DND-41 (cell line): ENCODE measurements at regions not wholly inside any gene's neighbourhood (a gene's known extent, or its start where the extent isn't known, plus 50 kb on each side); places are given as distances from the start of the nearest gene placed in this dataset.

Experiments used
- ATAC-seq: fragments of 200-7000 bp; cut with Tn5 transposase; 3 replicates; pipeline ENCODE4 v1.9.1; 2021; ENCODE audit warnings: low read depth; ENCODE audit not compliant: insufficient read depth
- DNase-seq: peaks from one replicate; pipeline ENCODE4 v3.0.0-alpha.2; 2020
- H2AFZ ChIP-seq: 2 replicates; pipeline ENCODE4 v1.6.0; 2012; ENCODE audit warnings: low read depth, low read length
- H3K27ac ChIP-seq: 2 replicates; pipeline ENCODE4 v1.5.1; 2012; ENCODE audit warnings: low read length, inconsistent platforms
- H3K27me3 ChIP-seq: fragments of 200-600 bp; sonication (generic); 2 replicates; pipeline ENCODE4 v1.6.0; 2012; ENCODE audit warnings: low read length, mild to moderate bottlenecking, inconsistent platforms; ENCODE audit not compliant: insufficient read depth, poor library complexity
- H3K36me3 ChIP-seq: 2 replicates; pipeline ENCODE4 v1.5.1; 2012; ENCODE audit warnings: low read length, inconsistent platforms; ENCODE audit not compliant: insufficient read depth
- H3K4me1 ChIP-seq: 2 replicates; pipeline ENCODE4 v1.5.1; 2012; ENCODE audit warnings: mild to moderate bottlenecking, low read length; ENCODE audit not compliant: insufficient read depth
- H3K4me2 ChIP-seq: 2 replicates; pipeline ENCODE4 v1.6.0; 2012; ENCODE audit warnings: mild to moderate bottlenecking, moderate library complexity, low read length, inconsistent platforms; ENCODE audit not compliant: insufficient read depth
- H3K4me3 ChIP-seq, 2 experiments: fragments of 200-600 bp in 1 of 2; shearing (Covaris generic) in 1 of 2; 2 replicates each; pipeline ENCODE4 v1.5.1; 2012 to 2016; ENCODE audit warnings: inconsistent platforms in 2 of 2, low read length in 2 of 2, mild to moderate bottlenecking in 2 of 2, low read depth in 1 of 2, moderate library complexity in 1 of 2
- H3K79me2 ChIP-seq: 2 replicates; pipeline ENCODE4 v1.6.0; 2012; ENCODE audit warnings: low read length, inconsistent platforms; ENCODE audit not compliant: insufficient read depth
- H3K9ac ChIP-seq: 2 replicates; pipeline ENCODE4 v1.6.0; 2012; ENCODE audit warnings: low read depth, mild to moderate bottlenecking, inconsistent platforms, low read length, moderate library complexity
- H3K9me3 ChIP-seq: 2 replicates; pipeline ENCODE4 v1.5.1; 2012; ENCODE audit warnings: low read length, moderate library complexity, mild to moderate bottlenecking, inconsistent platforms; ENCODE audit not compliant: insufficient read depth, severe bottlenecking
- H4K20me1 ChIP-seq: 2 replicates; pipeline ENCODE4 v1.6.0; 2012; ENCODE audit warnings: low read length; ENCODE audit not compliant: insufficient read depth
- EZH2 ChIP-seq: IDR thresholded peaks from 3 replicates; pipeline ENCODE4 v1.6.1; 2012; ENCODE audit warnings: borderline replicate concordance, low read depth, mild to moderate bottlenecking, moderate library complexity, low read length, inconsistent platforms; ENCODE audit not compliant: severe bottlenecking
- TF ChIP-seq, protein P1 (sequence below): IDR thresholded peaks from 2 replicates; pipeline ENCODE4 v1.5.1; 2012; ENCODE audit warnings: borderline replicate concordance, low read length, moderate library complexity, mild to moderate bottlenecking; ENCODE audit not compliant: poor library complexity, severe bottlenecking; ENCODE audit errors: extremely low read depth

DNA sequence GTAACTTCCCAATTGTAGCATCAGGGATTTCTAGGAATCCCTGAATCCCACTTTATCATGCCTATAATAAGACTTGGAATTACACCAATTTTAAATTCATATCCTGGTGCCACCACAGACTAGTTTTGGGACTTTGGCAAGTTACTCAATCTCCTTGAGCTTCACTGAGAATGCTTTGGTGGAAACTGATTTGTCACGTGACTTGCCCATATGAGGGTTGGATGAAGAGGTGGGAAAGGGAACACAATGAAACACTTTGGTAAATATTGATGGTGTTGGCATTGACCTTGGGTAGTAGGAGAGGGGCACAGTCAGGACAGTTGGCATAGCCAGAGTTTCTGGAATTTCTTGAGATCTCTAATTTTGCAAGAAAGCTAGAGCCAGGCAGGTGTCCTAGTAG lies 452.2 kb downstream of the SLC4A3 start:
- no peak overlapping the region for H3K4me3 ChIP-seq
- TF ChIP-seq, protein P1, sequence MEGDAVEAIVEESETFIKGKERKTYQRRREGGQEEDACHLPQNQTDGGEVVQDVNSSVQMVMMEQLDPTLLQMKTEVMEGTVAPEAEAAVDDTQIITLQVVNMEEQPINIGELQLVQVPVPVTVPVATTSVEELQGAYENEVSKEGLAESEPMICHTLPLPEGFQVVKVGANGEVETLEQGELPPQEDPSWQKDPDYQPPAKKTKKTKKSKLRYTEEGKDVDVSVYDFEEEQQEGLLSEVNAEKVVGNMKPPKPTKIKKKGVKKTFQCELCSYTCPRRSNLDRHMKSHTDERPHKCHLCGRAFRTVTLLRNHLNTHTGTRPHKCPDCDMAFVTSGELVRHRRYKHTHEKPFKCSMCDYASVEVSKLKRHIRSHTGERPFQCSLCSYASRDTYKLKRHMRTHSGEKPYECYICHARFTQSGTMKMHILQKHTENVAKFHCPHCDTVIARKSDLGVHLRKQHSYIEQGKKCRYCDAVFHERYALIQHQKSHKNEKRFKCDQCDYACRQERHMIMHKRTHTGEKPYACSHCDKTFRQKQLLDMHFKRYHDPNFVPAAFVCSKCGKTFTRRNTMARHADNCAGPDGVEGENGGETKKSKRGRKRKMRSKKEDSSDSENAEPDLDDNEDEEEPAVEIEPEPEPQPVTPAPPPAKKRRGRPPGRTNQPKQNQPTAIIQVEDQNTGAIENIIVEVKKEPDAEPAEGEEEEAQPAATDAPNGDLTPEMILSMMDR = no peak
- no peak for TF ChIP-seq EZH2
- no peak for DNase-seq

DNA sequence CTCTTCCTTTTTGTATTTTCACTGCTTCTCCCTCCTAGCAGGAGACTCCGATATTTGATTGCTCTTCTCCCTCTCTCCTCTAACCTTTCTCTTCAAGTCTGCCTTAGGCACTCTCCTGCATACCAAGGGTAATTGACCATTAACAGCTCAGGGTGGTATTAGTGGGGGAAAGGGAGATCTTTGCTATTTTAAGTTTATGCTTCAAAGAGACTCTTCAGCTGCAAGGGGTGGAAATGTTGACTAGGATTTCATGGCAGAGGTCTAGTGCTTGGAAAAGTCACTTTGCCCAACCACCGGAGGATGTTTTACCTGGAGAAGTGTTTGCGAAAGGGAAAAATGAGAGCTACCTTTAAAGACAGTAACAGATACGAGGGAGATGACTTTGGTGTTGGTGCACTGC lies 453.7 kb downstream of the SLC4A3 start:
- no peak for DNase-seq
- H3K36me3 ChIP-seq = no peaks in the 10 kb centered on the region
- TF ChIP-seq EZH2 = no peak
- TF ChIP-seq, protein P1 = no peak
- H2AFZ ChIP-seq = no peak overlapping the region
- H3K4me3 ChIP-seq = no peak overlapping the region
- H3K9me3 ChIP-seq = no peaks in the 10 kb centered on the region
- H3K4me1 ChIP-seq = no peaks in the 10 kb centered on the region
- H3K79me2 ChIP-seq = no peaks in the 10 kb centered on the region
- no peaks in the 10 kb centered on the region for H4K20me1 ChIP-seq
- peaks cover 11% of the 10 kb centered on the region for H3K27me3 ChIP-seq
- ATAC-seq = no peak
- no peak overlapping the region for H3K4me2 ChIP-seq
- H3K9ac ChIP-seq = no peak overlapping the region
- H3K27ac ChIP-seq = no peak overlapping the region

More for the DNA sequence above, 452.2 kb downstream of the SLC4A3 start:
- no peaks in the 10 kb centered on the region for H3K79me2 ChIP-seq
- no peak overlapping the region for H3K9ac ChIP-seq
- peaks cover 12% of the 10 kb centered on the region for H3K27me3 ChIP-seq
- no peak for ATAC-seq
- H2AFZ ChIP-seq = no peak overlapping the region
- H4K20me1 ChIP-seq = no peaks in the 10 kb centered on the region
- H3K27ac ChIP-seq = no peak overlapping the region
- H3K9me3 ChIP-seq = no peaks in the 10 kb centered on the region
- no peak overlapping the region for H3K4me2 ChIP-seq
- H3K4me1 ChIP-seq = no peaks in the 10 kb centered on the region
- no peaks in the 10 kb centered on the region for H3K36me3 ChIP-seq

DNA sequence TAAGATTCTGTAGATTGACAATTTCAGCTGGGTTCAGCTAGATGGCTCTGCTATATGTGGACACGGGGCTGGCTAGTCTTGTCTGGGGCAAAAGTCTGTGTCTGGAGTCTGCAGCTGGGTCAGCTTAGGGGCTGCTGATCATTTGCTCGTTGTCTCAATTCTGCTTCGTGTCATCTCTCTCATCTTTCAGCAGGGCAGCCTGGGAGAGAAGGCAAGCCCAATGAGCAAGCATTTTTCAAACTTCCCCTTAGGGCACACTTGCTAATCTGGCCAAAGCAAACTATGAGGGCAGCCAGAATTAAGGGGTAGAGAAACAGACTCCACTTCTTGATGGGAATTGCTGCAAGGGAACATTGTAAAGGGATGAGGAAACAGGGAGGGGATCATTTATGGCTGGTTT lies 462.6 kb downstream of the SLC4A3 start:
- no peak for TF ChIP-seq EZH2
- TF ChIP-seq, protein P1 = no peak
- H2AFZ ChIP-seq = no peak overlapping the region
- H3K9me3 ChIP-seq = no peaks in the 10 kb centered on the region
- no peaks in the 10 kb centered on the region for H4K20me1 ChIP-seq
- DNase-seq = no peak
- no peak for ATAC-seq
- no peak overlapping the region for H3K4me3 ChIP-seq
- no peaks in the 10 kb centered on the region for H3K36me3 ChIP-seq
- H3K9ac ChIP-seq = no peak overlapping the region
- no peak overlapping the region for H3K4me2 ChIP-seq
- no peaks in the 10 kb centered on the region for H3K79me2 ChIP-seq
- peaks cover 8% of the 10 kb centered on the region for H3K27me3 ChIP-seq
- no peaks in the 10 kb centered on the region for H3K4me1 ChIP-seq
- H3K27ac ChIP-seq = no peak overlapping the region

DNA sequence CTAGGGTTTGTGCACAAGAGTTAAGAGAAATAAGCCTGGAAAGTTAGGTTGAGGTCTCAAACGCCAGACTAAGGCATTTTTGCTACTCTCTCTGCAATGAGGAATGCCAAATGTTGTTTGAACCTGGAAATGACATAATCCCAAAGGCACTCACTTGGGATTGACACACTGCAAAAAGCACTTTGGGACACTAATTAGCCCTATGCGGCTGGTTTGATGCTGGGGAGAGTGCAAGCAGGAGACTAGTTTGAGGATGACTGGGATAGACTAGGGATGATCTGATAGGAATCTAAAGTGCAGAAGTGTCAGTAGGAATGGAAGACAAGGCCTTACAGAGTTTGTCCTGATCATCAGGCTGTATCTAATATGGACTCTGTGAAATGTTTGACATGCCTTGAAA lies 469.0 kb downstream of the SLC4A3 start:
- H2AFZ ChIP-seq = no peak overlapping the region
- H3K9ac ChIP-seq = no peak overlapping the region
- H3K27me3 ChIP-seq = no peaks in the 10 kb centered on the region
- no peak overlapping the region for H3K27ac ChIP-seq
- no peak overlapping the region for H3K4me2 ChIP-seq
- ATAC-seq (no peak), DNase-seq (no peak)
- no peaks in the 10 kb centered on the region for H3K36me3 ChIP-seq
- TF ChIP-seq, protein P1 = no peak
- no peak for TF ChIP-seq EZH2
- H3K9me3 ChIP-seq = no peaks in the 10 kb centered on the region
- no peaks in the 10 kb centered on the region for H4K20me1 ChIP-seq
- H3K79me2 ChIP-seq = no peaks in the 10 kb centered on the region
- H3K4me3 ChIP-seq = no peak overlapping the region
- H3K4me1 ChIP-seq = no peaks in the 10 kb centered on the region
